Bronchial epithelial cell (primary cell): ENCODE measurements at regions not wholly inside any gene's neighbourhood (a gene's known extent, or its start where the extent isn't known, plus 50 kb on each side); places are given as distances from the start of the nearest gene placed in this dataset.
"Not testable (repeated sequence)": the region's sequence is repeated elsewhere in the genome, so short reads cannot be mapped to it uniquely, and the experiment has no call there.

Experiments
- DNase-seq: peaks from one replicate; pipeline ENCODE4 v3.0.0-alpha.2; 2010; ENCODE audit warnings: low read depth
- FAIRE-seq: peaks from 2 replicates; lab custom pipeline; 2011; peaks lifted over from hg19 to GRCh38; lab: Jason Lieb, UNC
- H3K27me3 ChIP-seq: 2 replicates; pipeline ENCODE4 v1.5.1; 2011; ENCODE audit warnings: low read length; ENCODE audit not compliant: control insufficient read depth, insufficient read depth
- H3K36me3 ChIP-seq: 2 replicates; pipeline ENCODE4 v1.5.1; 2011; ENCODE audit warnings: low read length; ENCODE audit not compliant: control insufficient read depth, insufficient read depth
- H3K4me3 ChIP-seq: 2 replicates; pipeline ENCODE4 v1.5.1; 2011; ENCODE audit warnings: mild to moderate bottlenecking, low read depth, low read length, control low read depth
- CTCF ChIP-seq: IDR thresholded peaks from 2 replicates; pipeline ENCODE4 v1.5.1; 2011; ENCODE audit warnings: mild to moderate bottlenecking, moderate library complexity, low read length, control low read depth, inconsistent platforms; ENCODE audit not compliant: insufficient read depth, severe bottlenecking

GRCh38 chr3:72517336-72517735 is 330.9 kb downstream of the SHQ1 start:
- no peak overlapping the region for H3K4me3 ChIP-seq
- no peaks in the 10 kb centered on the region for H3K27me3 ChIP-seq
- FAIRE-seq (no peak), DNase-seq (no peak)
- H3K36me3 ChIP-seq, result no peaks in the 10 kb centered on the region
- no peak for TF ChIP-seq CTCF

- TF ChIP-seq CTCF, result no peak
- no peaks in the 10 kb centered on the region for H3K36me3 ChIP-seq
- H3K27me3 ChIP-seq, result no peaks in the 10 kb centered on the region
- no peak overlapping the region for H3K4me3 ChIP-seq
- no peak for DNase-seq
- no peak for FAIRE-seq
Measured at GRCh38 chr3:72516361-72516760, 331.9 kb downstream of the SHQ1 start.

- Histone ChIP-seq H3K27me3 (no peaks in the 10 kb centered on the region), H3K36me3 (no peaks in the 10 kb centered on the region), H3K4me3 (no peak overlapping the region)
- FAIRE-seq (no peak), DNase-seq (no peak)
- TF ChIP-seq CTCF, result no peak
Measured at GRCh38 chr3:72515941-72516340, 332.3 kb downstream of the SHQ1 start.

GRCh38 chr3:72515281-72515680 is 333.0 kb downstream of the SHQ1 start:
- Histone ChIP-seq H3K36me3 (no peaks in the 10 kb centered on the region), H3K27me3 (no peaks in the 10 kb centered on the region), H3K4me3 (no peak overlapping the region)
- FAIRE-seq, result no peak
- DNase-seq, result no peak
- TF ChIP-seq CTCF, result no peak

- no peak for DNase-seq
- no peak for FAIRE-seq
- no peak overlapping the region for H3K4me3 ChIP-seq
- no peaks in the 10 kb centered on the region for H3K36me3 ChIP-seq
- TF ChIP-seq CTCF, result no peak
- no peaks in the 10 kb centered on the region for H3K27me3 ChIP-seq
Measured at GRCh38 chr3:72510247-72510646, 338.0 kb downstream of the SHQ1 start.

- no peak for DNase-seq
- no peak for FAIRE-seq
- H3K27me3 ChIP-seq, result no peaks in the 10 kb centered on the region
- no peak for TF ChIP-seq CTCF
- no peak overlapping the region for H3K4me3 ChIP-seq
- no peaks in the 10 kb centered on the region for H3K36me3 ChIP-seq
Measured at GRCh38 chr3:72505539-72506405, 342.5 kb downstream of the SHQ1 start.

- not testable (repeated sequence) for H3K27me3 ChIP-seq, H3K36me3 ChIP-seq, H3K4me3 ChIP-seq, FAIRE-seq, DNase-seq
Measured at GRCh38 chr3:72497501-72497900, 350.7 kb downstream of the SHQ1 start.
